Mesendoderm (in vitro differentiated cells): ENCODE measurements at regions not wholly inside any gene's neighbourhood (a gene's known extent, or its start where the extent isn't known, plus 50 kb on each side); places are given as distances from the start of the nearest gene placed in this dataset.

Source experiments
- DNase-seq: peaks from one replicate; pipeline ENCODE4 v3.0.0; 2013
- H2AK5ac ChIP-seq: 2 replicates; pipeline ENCODE4 v1.6.1; 2013; ENCODE audit warnings: low read length, inconsistent platforms
- H2BK120ac ChIP-seq: 2 replicates; pipeline ENCODE4 v1.6.1; 2013; ENCODE audit warnings: low read depth, mild to moderate bottlenecking, low read length, moderate library complexity, mixed read lengths
- H2BK15ac ChIP-seq: replicated peaks from 2 replicates; pipeline ENCODE4 v1.6.1; 2013; ENCODE audit warnings: low read depth, mild to moderate bottlenecking, moderate library complexity
- H2BK5ac ChIP-seq: 2 replicates; pipeline ENCODE4 v1.6.1; 2013; ENCODE audit warnings: low read length, inconsistent platforms
- H3K18ac ChIP-seq: 2 replicates; pipeline ENCODE4 v1.6.1; 2013; ENCODE audit warnings: mild to moderate bottlenecking, low read length, mixed read lengths
- H3K23ac ChIP-seq: one replicate; pipeline ENCODE4 v1.6.1; 2013; ENCODE audit warnings: low read length
- H3K27ac ChIP-seq: 2 replicates; pipeline ENCODE4 v1.5.1; 2013; ENCODE audit warnings: low read depth, mild to moderate bottlenecking, inconsistent platforms, low read length, moderate library complexity
- H3K27me3 ChIP-seq: 2 replicates; pipeline ENCODE4 v1.6.1; 2013; ENCODE audit warnings: low read length, control low read depth, mild to moderate bottlenecking, inconsistent platforms; ENCODE audit not compliant: insufficient read depth, poor library complexity
- H3K36me3 ChIP-seq: 2 replicates; pipeline ENCODE4 v1.6.1; 2013; ENCODE audit warnings: low read length, inconsistent platforms; ENCODE audit not compliant: control insufficient read depth, insufficient read depth
- H3K4ac ChIP-seq: one replicate; pipeline ENCODE4 v1.6.1; 2013; ENCODE audit warnings: low read depth, mild to moderate bottlenecking, low read length, moderate library complexity
- H3K4me1 ChIP-seq: 2 replicates; pipeline ENCODE4 v1.6.1; 2013; ENCODE audit warnings: low read depth, low read length, inconsistent platforms; ENCODE audit not compliant: control insufficient read depth
- H3K4me2 ChIP-seq: 2 replicates; pipeline ENCODE4 v1.6.1; 2013; ENCODE audit warnings: low read length
- H3K4me3 ChIP-seq: 2 replicates; pipeline ENCODE4 v1.5.1; 2013; ENCODE audit warnings: mild to moderate bottlenecking, low read length
- H3K56ac ChIP-seq: one replicate; pipeline ENCODE4 v1.6.1; 2013; ENCODE audit warnings: low read length
- H3K79me1 ChIP-seq: 2 replicates; pipeline ENCODE4 v1.6.1; 2013; ENCODE audit warnings: low read length, inconsistent platforms
- H3K79me2 ChIP-seq: 2 replicates; pipeline ENCODE4 v1.6.1; 2013; ENCODE audit warnings: mild to moderate bottlenecking, low read length; ENCODE audit not compliant: control insufficient read depth, insufficient read depth
- H3K9ac ChIP-seq: 2 replicates; pipeline ENCODE4 v1.6.1; 2013; ENCODE audit warnings: low read length, inconsistent platforms
- H4K5ac ChIP-seq: one replicate; pipeline ENCODE4 v1.6.1; 2013; ENCODE audit warnings: low read length
- H4K8ac ChIP-seq: one replicate; pipeline ENCODE4 v1.6.1; 2013; ENCODE audit warnings: low read depth, mild to moderate bottlenecking, control low read depth, low read length, moderate library complexity
- WGBS: extraction: QIAGEN DNeasy Blood & Tissue Kit; methylation state at CpG from one replicate; pipeline ENCODE4 v1.1.7; 2013; ENCODE audit warnings: low lambda C conversion rate, missing lambda C conversion rate; ENCODE audit not compliant: insufficient coverage; ENCODE audit errors: extremely low coverage; 5-methylcytosine and 5-hydroxymethylcytosine counted together

- H3K79me1 ChIP-seq, result no peaks in the 10 kb centered on the region
- H4K8ac ChIP-seq, result no peak overlapping the region
- H3K18ac ChIP-seq, result no peak overlapping the region
- H3K23ac ChIP-seq, result no peak overlapping the region
- no peaks in the 10 kb centered on the region for H3K4me1 ChIP-seq
- H2BK5ac ChIP-seq, result no peak overlapping the region
- no peak overlapping the region for H3K4me2 ChIP-seq
- H3K79me2 ChIP-seq, result no peaks in the 10 kb centered on the region
- H3K56ac ChIP-seq, result no peak overlapping the region
- H2BK120ac ChIP-seq, result no peak overlapping the region
- no peaks in the 10 kb centered on the region for H3K27me3 ChIP-seq
- no peak overlapping the region for H4K5ac ChIP-seq
- no peak overlapping the region for H3K4me3 ChIP-seq
- DNase-seq, result no peak
- no peak overlapping the region for H3K9ac ChIP-seq
- no peaks in the 10 kb centered on the region for H3K36me3 ChIP-seq
- no peak overlapping the region for H3K4ac ChIP-seq
- H2AK5ac ChIP-seq, result no peak overlapping the region
- no peak overlapping the region for H3K27ac ChIP-seq
- H2BK15ac ChIP-seq, result no peak overlapping the region
These were observed 1181.2 kb upstream of the CDH9 start for GRCh38 chr5:28219539-28219938.

DNA sequence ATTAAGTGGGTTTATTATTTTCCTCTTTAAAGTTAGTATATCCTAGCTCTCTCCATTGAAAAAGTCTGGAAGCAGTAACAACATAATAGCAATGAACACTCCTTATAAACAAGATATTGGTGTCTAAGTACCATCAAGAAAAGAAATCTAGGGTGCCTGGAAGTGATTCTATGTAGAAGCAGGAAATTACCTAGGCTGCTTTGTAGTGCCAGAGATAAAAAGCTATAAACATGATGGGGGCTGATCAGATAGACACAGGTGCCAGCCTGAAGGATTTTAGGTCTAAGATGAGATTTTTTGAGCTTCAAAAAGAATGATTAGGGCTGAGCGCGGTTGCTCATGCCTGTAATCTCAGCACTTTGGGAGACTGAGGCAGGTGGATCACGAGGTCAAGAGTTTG, 1179.3 kb upstream of the CDH9 start:
- no peaks in the 10 kb centered on the region for H3K27me3 ChIP-seq
- H3K79me2 ChIP-seq, result no peaks in the 10 kb centered on the region
- no peak overlapping the region for H2BK15ac ChIP-seq
- H3K4me1 ChIP-seq, result no peaks in the 10 kb centered on the region
- H3K18ac ChIP-seq, result no peak overlapping the region
- no peak overlapping the region for H3K4me3 ChIP-seq
- H3K36me3 ChIP-seq, result no peaks in the 10 kb centered on the region
- H3K27ac ChIP-seq, result no peak overlapping the region
- no peak overlapping the region for H3K4me2 ChIP-seq
- H3K9ac ChIP-seq, result no peak overlapping the region
- WGBS, result no CpG with 5 or more reads among the region's 3 CpGs
- no peak for DNase-seq
- no peaks in the 10 kb centered on the region for H3K79me1 ChIP-seq
- no peak overlapping the region for H3K23ac ChIP-seq
- no peak overlapping the region for H2AK5ac ChIP-seq
- no peak overlapping the region for H4K8ac ChIP-seq
- H2BK5ac ChIP-seq, result no peak overlapping the region
- no peak overlapping the region for H2BK120ac ChIP-seq
- no peak overlapping the region for H4K5ac ChIP-seq
- no peak overlapping the region for H3K56ac ChIP-seq
- no peak overlapping the region for H3K4ac ChIP-seq

DNA sequence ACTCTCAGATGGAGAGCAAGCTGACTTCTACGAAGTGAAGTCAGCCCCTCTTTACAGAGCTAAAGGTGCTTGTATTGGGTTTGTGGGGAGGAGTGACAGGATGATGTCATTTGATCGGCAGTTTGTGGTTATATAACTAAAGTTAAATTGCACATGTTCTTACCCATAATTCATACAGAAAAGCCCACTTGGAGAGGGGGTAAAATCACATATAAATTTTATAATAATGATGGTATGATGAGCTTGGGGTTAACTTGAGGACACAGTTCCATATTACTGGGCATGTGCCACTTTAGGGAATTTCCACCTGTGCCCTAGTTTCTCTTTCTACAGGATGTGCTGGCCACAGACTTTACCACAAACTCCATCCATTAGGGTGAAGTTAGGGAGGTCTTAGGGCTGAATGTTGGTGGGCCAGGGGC, 1178.6 kb upstream of the CDH9 start:
- H3K18ac ChIP-seq, result no peak overlapping the region
- H2BK15ac ChIP-seq, result no peak overlapping the region
- no peaks in the 10 kb centered on the region for H3K79me2 ChIP-seq
- H2BK5ac ChIP-seq, result no peak overlapping the region
- no peak overlapping the region for H2BK120ac ChIP-seq
- no peaks in the 10 kb centered on the region for H3K27me3 ChIP-seq
- H3K27ac ChIP-seq, result no peak overlapping the region
- no peak overlapping the region for H4K5ac ChIP-seq
- no CpG with 5 or more reads among the region's 2 CpGs for WGBS
- no peak overlapping the region for H4K8ac ChIP-seq
- H3K4me1 ChIP-seq, result no peaks in the 10 kb centered on the region
- H3K9ac ChIP-seq, result no peak overlapping the region
- H3K4me2 ChIP-seq, result no peak overlapping the region
- no peak overlapping the region for H3K4ac ChIP-seq
- H3K4me3 ChIP-seq, result no peak overlapping the region
- H3K79me1 ChIP-seq, result no peaks in the 10 kb centered on the region
- H2AK5ac ChIP-seq, result no peak overlapping the region
- H3K56ac ChIP-seq, result no peak overlapping the region
- no peaks in the 10 kb centered on the region for H3K36me3 ChIP-seq
- no peak overlapping the region for H3K23ac ChIP-seq
- no peak for DNase-seq

DNA sequence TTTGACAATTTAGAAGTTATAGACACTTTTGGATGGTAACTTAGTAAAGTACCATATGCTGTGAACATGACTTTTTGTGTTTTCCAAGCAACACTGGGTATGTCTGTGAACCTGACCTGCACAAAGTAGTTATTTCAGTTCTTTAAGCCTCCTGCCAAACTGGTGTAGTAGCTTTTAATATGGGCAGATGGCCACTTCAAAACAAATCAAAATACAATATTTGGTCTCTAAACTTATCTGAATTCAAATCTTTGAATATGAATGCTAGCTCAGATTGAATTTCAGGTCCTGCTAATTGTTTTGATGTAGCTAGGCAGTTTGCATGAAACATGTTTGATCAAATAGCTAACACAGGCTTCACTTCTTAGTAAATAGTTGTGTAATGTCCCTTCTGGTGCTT, 1176.7 kb upstream of the CDH9 start:
- Histone ChIP-seq H3K27me3 (no peaks in the 10 kb centered on the region), H3K23ac (no peak overlapping the region), H3K79me1 (no peaks in the 10 kb centered on the region), H2BK5ac (no peak overlapping the region), H2BK15ac (no peak overlapping the region), H3K79me2 (no peaks in the 10 kb centered on the region), H4K8ac (no peak overlapping the region), H3K4me3 (no peak overlapping the region), H3K36me3 (no peaks in the 10 kb centered on the region), H4K5ac (no peak overlapping the region), H2AK5ac (no peak overlapping the region), H3K18ac (no peak overlapping the region), H3K4ac (no peak overlapping the region), H3K4me1 (no peaks in the 10 kb centered on the region), H3K4me2 (no peak overlapping the region), H3K27ac (no peak overlapping the region), H2BK120ac (no peak overlapping the region), H3K56ac (no peak overlapping the region), H3K9ac (no peak overlapping the region)
- no peak for DNase-seq

DNA sequence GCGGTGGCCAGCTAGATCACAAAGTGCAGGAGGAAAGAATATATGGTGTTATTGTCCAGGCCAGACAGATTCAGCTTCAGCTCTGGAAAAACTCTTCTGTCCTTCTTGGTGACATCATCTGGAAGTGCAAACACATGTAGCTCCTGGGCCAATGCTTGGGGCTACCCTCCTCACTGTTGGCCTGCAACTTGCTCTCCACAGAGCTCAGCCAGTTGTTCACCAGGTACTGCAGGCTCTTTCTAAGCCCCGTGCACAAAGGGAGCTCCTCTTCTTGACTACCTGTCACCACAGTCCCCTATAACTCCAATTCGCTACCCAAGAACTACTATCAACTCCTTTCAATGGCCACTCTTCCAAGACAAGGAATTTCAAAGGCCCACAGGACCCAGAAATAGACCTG, 1175.9 kb upstream of the CDH9 start:
- no peak for DNase-seq
- no peak overlapping the region for H3K4ac ChIP-seq
- H2BK15ac ChIP-seq, result no peak overlapping the region
- H3K18ac ChIP-seq, result no peak overlapping the region
- H3K4me3 ChIP-seq, result no peak overlapping the region
- no peak overlapping the region for H4K5ac ChIP-seq
- H3K27ac ChIP-seq, result no peak overlapping the region
- no peak overlapping the region for H3K9ac ChIP-seq
- no peak overlapping the region for H2BK5ac ChIP-seq
- H2AK5ac ChIP-seq, result no peak overlapping the region
- no CpG with 5 or more reads among the region's 3 CpGs for WGBS
- H3K27me3 ChIP-seq, result no peaks in the 10 kb centered on the region
- no peaks in the 10 kb centered on the region for H3K4me1 ChIP-seq
- H3K56ac ChIP-seq, result no peak overlapping the region
- H3K79me2 ChIP-seq, result no peaks in the 10 kb centered on the region
- H3K36me3 ChIP-seq, result no peaks in the 10 kb centered on the region
- no peak overlapping the region for H3K23ac ChIP-seq
- H2BK120ac ChIP-seq, result no peak overlapping the region
- no peaks in the 10 kb centered on the region for H3K79me1 ChIP-seq
- no peak overlapping the region for H4K8ac ChIP-seq
- no peak overlapping the region for H3K4me2 ChIP-seq

DNA sequence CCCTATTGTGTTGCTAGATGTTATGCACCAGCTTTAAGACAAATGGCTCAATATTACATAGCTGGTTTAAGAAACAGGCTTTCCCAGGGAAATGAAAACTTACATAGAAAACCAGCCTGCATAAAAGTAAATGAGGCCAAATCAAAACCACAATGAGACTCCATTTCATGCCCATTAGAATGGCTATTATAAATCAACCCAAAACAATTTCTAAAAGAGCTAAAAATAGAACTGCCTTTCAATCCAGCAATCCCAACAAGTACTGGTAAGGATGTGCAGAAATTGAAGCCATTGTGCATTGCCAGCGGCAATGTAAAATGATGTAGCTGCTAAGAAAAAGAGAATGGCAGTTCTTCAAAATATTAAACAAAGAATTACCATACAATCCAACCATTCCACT, 1170.0 kb upstream of the CDH9 start:
- no peaks in the 10 kb centered on the region for H3K36me3 ChIP-seq
- no peak overlapping the region for H3K9ac ChIP-seq
- no peak overlapping the region for H3K23ac ChIP-seq
- H3K4me2 ChIP-seq, result no peak overlapping the region
- no peak overlapping the region for H3K4ac ChIP-seq
- no peak overlapping the region for H2BK15ac ChIP-seq
- H3K27me3 ChIP-seq, result no peaks in the 10 kb centered on the region
- no peak overlapping the region for H3K27ac ChIP-seq
- no peak for DNase-seq
- H3K18ac ChIP-seq, result no peak overlapping the region
- H2BK5ac ChIP-seq, result no peak overlapping the region
- H2AK5ac ChIP-seq, result no peak overlapping the region
- no peak overlapping the region for H2BK120ac ChIP-seq
- H3K79me1 ChIP-seq, result no peaks in the 10 kb centered on the region
- no peak overlapping the region for H3K56ac ChIP-seq
- H4K5ac ChIP-seq, result no peak overlapping the region
- WGBS, result no CpG with 5 or more reads among the region's 1 CpG
- no peak overlapping the region for H3K4me3 ChIP-seq
- H4K8ac ChIP-seq, result no peak overlapping the region
- H3K4me1 ChIP-seq, result no peaks in the 10 kb centered on the region
- H3K79me2 ChIP-seq, result no peaks in the 10 kb centered on the region
